GM12872 (cell line): ENCODE measurements at regions not wholly inside any gene's neighbourhood (a gene's known extent, or its start where the extent isn't known, plus 50 kb on each side); places are given as distances from the start of the nearest gene placed in this dataset.

Experiments used
- TF ChIP-seq, protein P1 (sequence below): IDR thresholded peaks from 3 replicates; pipeline ENCODE4 v1.5.1; 2011; ENCODE audit warnings: low read depth, mild to moderate bottlenecking, low read length, moderate library complexity; ENCODE audit not compliant: insufficient read depth

DNA sequence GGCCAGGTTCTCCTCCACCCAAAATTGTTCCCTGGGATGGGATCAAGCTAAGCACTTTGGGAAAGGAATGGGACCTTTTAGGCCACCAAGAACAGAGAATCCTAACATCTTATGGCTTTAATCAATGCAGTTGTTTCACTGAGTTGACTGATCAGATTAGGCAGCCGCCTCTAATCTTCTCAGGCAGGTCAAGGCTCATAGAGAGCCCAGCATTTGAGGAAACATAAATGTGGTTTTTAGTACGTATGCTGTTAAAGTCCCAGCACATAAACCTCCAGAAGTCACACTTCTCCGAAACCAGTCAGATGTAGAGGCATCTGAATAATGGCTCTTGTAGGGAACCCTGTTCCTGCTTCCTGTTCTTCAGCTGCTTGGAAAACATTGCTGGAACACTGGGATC, 99.5 kb upstream of the RMDN2 start:
- TF ChIP-seq, protein P1, sequence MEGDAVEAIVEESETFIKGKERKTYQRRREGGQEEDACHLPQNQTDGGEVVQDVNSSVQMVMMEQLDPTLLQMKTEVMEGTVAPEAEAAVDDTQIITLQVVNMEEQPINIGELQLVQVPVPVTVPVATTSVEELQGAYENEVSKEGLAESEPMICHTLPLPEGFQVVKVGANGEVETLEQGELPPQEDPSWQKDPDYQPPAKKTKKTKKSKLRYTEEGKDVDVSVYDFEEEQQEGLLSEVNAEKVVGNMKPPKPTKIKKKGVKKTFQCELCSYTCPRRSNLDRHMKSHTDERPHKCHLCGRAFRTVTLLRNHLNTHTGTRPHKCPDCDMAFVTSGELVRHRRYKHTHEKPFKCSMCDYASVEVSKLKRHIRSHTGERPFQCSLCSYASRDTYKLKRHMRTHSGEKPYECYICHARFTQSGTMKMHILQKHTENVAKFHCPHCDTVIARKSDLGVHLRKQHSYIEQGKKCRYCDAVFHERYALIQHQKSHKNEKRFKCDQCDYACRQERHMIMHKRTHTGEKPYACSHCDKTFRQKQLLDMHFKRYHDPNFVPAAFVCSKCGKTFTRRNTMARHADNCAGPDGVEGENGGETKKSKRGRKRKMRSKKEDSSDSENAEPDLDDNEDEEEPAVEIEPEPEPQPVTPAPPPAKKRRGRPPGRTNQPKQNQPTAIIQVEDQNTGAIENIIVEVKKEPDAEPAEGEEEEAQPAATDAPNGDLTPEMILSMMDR = no peak

DNA sequence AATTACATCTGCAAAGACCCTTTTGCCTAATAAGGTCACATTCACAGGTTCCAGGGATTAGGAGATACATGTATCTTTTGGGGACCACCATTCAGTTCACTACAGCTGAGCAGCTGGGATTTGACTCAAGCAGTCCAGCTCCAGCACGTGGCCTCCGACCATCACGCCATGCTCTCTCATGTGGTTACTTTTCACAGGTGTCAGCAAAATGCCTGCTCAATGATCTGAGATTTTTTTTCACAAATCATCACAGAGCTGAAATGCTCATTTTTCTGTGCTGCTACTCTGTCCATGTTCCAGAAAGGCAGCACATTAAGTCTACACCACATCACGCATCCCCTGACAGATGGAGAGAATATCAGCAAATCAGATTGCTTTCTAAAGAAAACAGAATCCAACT, 98.5 kb upstream of the RMDN2 start:
- TF ChIP-seq, protein P1 = no peak

DNA sequence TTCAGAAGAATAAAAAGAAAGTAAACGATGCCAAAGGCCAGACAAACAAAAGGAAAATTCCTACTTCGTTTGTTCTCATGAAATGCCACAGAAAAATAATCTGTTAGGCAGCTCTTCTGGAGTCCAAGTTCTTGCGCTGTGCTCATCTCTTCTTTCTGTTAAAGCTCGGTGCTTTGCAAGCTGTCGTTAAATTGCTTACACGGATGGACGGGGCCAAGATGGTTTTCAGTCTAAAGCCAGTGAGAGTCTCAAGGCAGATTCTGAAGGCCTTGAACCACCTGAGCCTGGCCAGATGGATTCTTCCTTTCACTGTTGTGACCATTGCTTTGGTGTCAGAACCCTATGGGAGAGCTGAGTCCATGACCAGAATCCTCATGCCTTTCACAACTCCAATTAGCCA, 97.6 kb upstream of the RMDN2 start:
- TF ChIP-seq, protein P1 = no peak

DNA sequence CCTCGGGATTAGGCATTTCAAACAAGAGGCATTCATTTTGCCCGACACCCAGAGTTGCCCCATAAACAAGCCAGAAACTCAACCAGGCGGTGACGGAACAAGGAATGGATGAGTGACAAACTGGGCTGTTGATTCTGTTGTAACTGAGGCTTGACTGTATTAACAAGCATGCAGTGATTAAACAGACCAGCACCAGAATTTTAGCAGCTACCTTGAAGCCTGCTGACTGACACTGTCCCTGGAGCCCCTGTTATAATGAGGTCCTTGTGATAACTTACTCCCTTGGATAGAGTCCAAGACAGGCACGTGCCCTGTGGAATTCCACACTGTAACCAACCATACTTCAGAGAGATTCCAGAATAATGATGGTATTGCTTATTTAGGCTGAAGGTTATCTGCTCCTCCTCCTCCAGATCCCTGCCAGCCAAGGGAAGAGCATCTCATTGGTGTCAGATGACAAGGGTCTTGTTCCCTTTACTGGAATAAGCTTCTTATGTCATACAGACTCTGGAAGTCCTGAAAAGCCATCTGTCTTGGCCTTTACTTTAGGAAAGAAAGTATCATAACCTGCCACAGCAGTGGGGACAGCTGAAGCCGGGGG, 97.1 kb upstream of the RMDN2 start:
- TF ChIP-seq, protein P1 = no peak

DNA sequence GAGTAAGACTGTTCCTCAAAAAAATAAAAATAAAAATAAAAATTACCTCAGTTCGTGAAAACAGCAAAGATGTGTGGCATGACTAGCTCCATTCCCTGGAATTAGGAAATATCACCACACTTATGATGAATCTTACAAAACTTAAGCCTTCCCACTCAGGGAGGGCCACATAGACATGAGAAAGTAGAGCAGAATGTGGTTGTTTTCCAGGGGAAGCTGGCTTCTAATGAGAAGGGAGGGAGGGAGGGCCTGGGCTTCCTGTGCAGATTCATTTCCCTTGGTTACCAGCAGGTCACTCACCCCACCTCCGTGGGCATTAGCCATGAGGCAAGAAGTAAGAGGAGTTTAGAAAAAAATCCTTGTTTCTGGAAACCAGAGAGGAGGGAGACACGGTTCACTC, 95.9 kb upstream of the RMDN2 start:
- TF ChIP-seq, protein P1 = no peak

DNA sequence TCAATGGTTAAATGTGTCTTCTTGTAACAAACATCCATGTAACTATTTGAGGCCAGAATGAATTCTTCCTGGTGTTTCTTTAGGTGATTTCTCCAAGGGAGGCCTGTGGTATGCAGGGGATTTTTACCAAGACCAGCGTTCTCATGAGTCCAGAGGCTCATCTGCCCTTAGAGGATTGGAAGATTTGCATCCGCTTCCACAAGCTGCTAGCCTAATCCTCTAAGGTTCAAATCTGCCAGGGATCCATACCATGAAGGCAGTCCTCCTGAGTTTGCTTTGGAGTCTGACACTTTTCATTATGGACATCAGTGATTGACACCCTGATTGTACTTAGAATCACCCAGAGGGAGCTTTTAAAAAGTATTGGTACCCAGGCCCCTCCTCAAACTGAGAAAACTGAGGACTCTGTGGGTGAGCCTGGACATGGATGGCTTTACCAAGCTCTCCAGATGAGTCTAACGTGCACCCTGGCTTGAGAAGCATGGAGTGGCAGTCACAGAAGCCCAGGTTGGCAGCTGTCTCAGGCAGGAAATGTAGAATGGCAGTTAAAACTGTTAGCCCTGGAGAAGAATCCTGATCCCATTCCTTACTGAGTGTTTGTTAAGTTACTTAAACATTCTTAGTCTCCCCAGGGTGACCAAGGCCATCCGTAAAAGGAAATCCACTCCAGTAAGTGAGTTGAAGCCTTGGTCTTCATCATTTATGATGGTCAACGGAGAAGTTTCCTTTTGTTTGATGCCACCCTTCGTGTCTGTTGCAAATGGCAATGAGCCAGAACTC, 95.3 kb upstream of the RMDN2 start:
- TF ChIP-seq, protein P1 = no peak

DNA sequence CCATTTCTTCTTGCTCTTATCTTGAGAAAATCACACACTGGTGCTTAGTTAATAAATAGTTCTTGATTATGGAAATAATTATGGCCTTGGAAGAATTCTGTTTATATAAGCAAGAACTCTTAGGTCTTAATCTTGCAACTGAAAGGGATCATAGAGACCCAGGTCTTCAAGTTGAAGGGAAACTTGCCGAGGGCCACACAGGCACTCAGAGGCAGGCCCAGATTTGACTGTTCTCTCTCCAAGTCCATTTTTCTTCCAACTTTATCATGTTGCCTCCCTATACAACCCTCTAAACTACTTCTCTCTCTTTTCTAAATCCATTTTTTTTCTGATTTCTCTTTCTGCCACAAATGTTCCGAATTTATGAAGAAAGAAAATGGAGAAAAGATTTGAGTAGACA, 94.5 kb upstream of the RMDN2 start:
- TF ChIP-seq, protein P1 = no peak
